GM23338 (cell line): ENCODE measurements at regions not wholly inside any gene's neighbourhood (a gene's known extent, or its start where the extent isn't known, plus 50 kb on each side); places are given as distances from the start of the nearest gene placed in this dataset.

ENCODE experiments used
- ATAC-seq: fragments of 200-7000 bp; cut with Tn5 transposase; 3 replicates; pipeline ENCODE4 v1.9.1; 2020
- DNase-seq: peaks from one replicate; pipeline ENCODE4 v3.0.0-alpha.2; 2015; ENCODE audit warnings: low spot score
- H2AFZ ChIP-seq: fragments of 200-600 bp; sonication (generic); 2 replicates; pipeline ENCODE4 v1.8.0; 2016; ENCODE audit warnings: antibody characterized with exemption, mild to moderate bottlenecking, moderate library complexity
- H3F3A ChIP-seq: fragments of 200-600 bp; sonication (generic); replicated peaks from 2 replicates; pipeline ENCODE4 v1.8.0; 2017; ENCODE audit warnings: antibody characterized with exemption, mixed run types, low read depth
- H3K27ac ChIP-seq: fragments of 200-600 bp; sonication (generic); 2 replicates; pipeline ENCODE4 v1.6.1; 2016; ENCODE audit warnings: low read depth
- H3K27me3 ChIP-seq: fragments of 200-600 bp; sonication (generic); 2 replicates; pipeline ENCODE4 v1.8.0; 2016; ENCODE audit warnings: mild to moderate bottlenecking, mixed run types, moderate library complexity; ENCODE audit not compliant: insufficient read depth
- H3K36me3 ChIP-seq: fragments of 200-600 bp; sonication (generic); 2 replicates; pipeline ENCODE4 v1.8.0; 2016; ENCODE audit warnings: mild to moderate bottlenecking; ENCODE audit not compliant: insufficient read depth
- H3K4me1 ChIP-seq: fragments of 200-600 bp; sonication (generic); 2 replicates; pipeline ENCODE4 v1.8.0; 2016; ENCODE audit warnings: mild to moderate bottlenecking, moderate library complexity; ENCODE audit not compliant: insufficient read depth
- H3K4me2 ChIP-seq: fragments of 200-600 bp; sonication (generic); 2 replicates; pipeline ENCODE4 v1.7.1; 2017; ENCODE audit warnings: mixed run types
- H3K4me3 ChIP-seq: fragments of 200-600 bp; sonication (generic); 2 replicates; pipeline ENCODE4 v1.6.1; 2016; ENCODE audit warnings: mixed run types
- H3K79me2 ChIP-seq: fragments of 200-600 bp; sonication (generic); replicated peaks from 2 replicates; pipeline ENCODE4 v1.8.0; 2017; ENCODE audit warnings: mild to moderate bottlenecking; ENCODE audit not compliant: insufficient read depth
- H3K9me2 ChIP-seq: fragments of 200-600 bp; sonication (generic); 2 replicates; pipeline ENCODE4 v1.8.0; 2017; ENCODE audit not compliant: insufficient read depth
- H4K20me1 ChIP-seq: fragments of 200-600 bp; sonication (generic); replicated peaks from 2 replicates; pipeline ENCODE4 v1.8.0; 2017; ENCODE audit warnings: mild to moderate bottlenecking; ENCODE audit not compliant: insufficient read depth
- H3K27ac Mint-ChIP-seq: 2 replicates; pipeline ENCODE4 v1.8.0; 2020; ENCODE audit warnings: inconsistent platforms, mild to moderate bottlenecking, moderate library complexity, mixed read lengths
- H3K27me3 Mint-ChIP-seq: 3 replicates; pipeline ENCODE4 v1.8.0; 2022; ENCODE audit warnings: low read depth, mild to moderate bottlenecking, moderate library complexity, mixed read lengths, inconsistent platforms; ENCODE audit not compliant: insufficient read depth, poor library complexity
- H3K36me3 Mint-ChIP-seq: 3 replicates; pipeline ENCODE4 v1.8.0; 2021; ENCODE audit warnings: low read depth, mild to moderate bottlenecking, inconsistent platforms, moderate library complexity, mixed read lengths
- H3K4me1 Mint-ChIP-seq: 3 replicates; pipeline ENCODE4 v1.8.0; 2020; ENCODE audit warnings: mild to moderate bottlenecking, inconsistent platforms, mixed read lengths
- H3K4me3 Mint-ChIP-seq: 3 replicates; pipeline ENCODE4 v1.8.0; 2021; ENCODE audit warnings: moderate library complexity, mild to moderate bottlenecking, inconsistent platforms, mixed read lengths
- H3K9me3 Mint-ChIP-seq: 3 replicates; pipeline ENCODE4 v1.8.0; 2020; ENCODE audit warnings: moderate library complexity, mild to moderate bottlenecking, inconsistent platforms, mixed read lengths
- EZH2 ChIP-seq: fragments of 200-600 bp; sonication (generic); IDR thresholded peaks from one replicate; pipeline ENCODE4 v1.8.0; 2017; ENCODE audit warnings: antibody characterized with exemption, mild to moderate bottlenecking, low read depth; ENCODE audit not compliant: unreplicated experiment
- JUNB ChIP-seq: IDR thresholded peaks from one replicate; pipeline ENCODE4 v1.6.1; 2016; ENCODE audit warnings: antibody characterized with exemption; ENCODE audit not compliant: unreplicated experiment
- NANOG ChIP-seq: IDR thresholded peaks from 2 replicates; pipeline ENCODE4 v1.6.1; 2016; ENCODE audit warnings: antibody characterized with exemption, borderline replicate concordance
- STAT1 ChIP-seq: IDR thresholded peaks from one replicate; pipeline ENCODE4 v1.6.1; 2016; ENCODE audit warnings: antibody characterized with exemption; ENCODE audit not compliant: unreplicated experiment
- ZNF114 ChIP-seq: fragments of 250-450 bp; sonication (Bioruptor Pico); IDR thresholded peaks from 2 replicates; pipeline ENCODE4 v1.5.0; 2020; ENCODE audit warnings: mild to moderate bottlenecking, moderate library complexity
- ZNF462 ChIP-seq: fragments of 250-450 bp; sonication (Bioruptor Pico); IDR thresholded peaks from 2 replicates; pipeline ENCODE4 v1.5.0; 2020; ENCODE audit warnings: mild to moderate bottlenecking, moderate library complexity
- TF ChIP-seq, protein P1 (sequence below): IDR thresholded peaks from 2 replicates; pipeline ENCODE4 v1.6.1; 2016; ENCODE audit warnings: antibody characterized with exemption

GRCh38 chr4:35604724-35605123 is 639.6 kb downstream of the ARAP2 start:
- ATAC-seq (no peak), DNase-seq (no peak)
- Mint-ChIP-seq H3K27me3 (no peaks in the 10 kb centered on the region), H3K9me3 (no peaks in the 10 kb centered on the region), H3K27ac (no peak overlapping the region), H3K4me3 (no peak overlapping the region), H3K36me3 (no peaks in the 10 kb centered on the region), H3K4me1 (no peaks in the 10 kb centered on the region)
- H3K27ac ChIP-seq, result no peak overlapping the region
- H3K4me3 ChIP-seq, result no peak overlapping the region
- no peak overlapping the region for H3K4me2 ChIP-seq
- H3K27me3 ChIP-seq, result no peaks in the 10 kb centered on the region
- no peaks in the 10 kb centered on the region for H4K20me1 ChIP-seq
- H3F3A ChIP-seq, result no peaks in the 10 kb centered on the region
- H3K9me2 ChIP-seq, result no peaks in the 10 kb centered on the region
- no peaks in the 10 kb centered on the region for H3K79me2 ChIP-seq
- H3K4me1 ChIP-seq, result no peaks in the 10 kb centered on the region
- H3K36me3 ChIP-seq, result no peaks in the 10 kb centered on the region
- no peak for TF ChIP-seq JUNB
- TF ChIP-seq, protein P1, sequence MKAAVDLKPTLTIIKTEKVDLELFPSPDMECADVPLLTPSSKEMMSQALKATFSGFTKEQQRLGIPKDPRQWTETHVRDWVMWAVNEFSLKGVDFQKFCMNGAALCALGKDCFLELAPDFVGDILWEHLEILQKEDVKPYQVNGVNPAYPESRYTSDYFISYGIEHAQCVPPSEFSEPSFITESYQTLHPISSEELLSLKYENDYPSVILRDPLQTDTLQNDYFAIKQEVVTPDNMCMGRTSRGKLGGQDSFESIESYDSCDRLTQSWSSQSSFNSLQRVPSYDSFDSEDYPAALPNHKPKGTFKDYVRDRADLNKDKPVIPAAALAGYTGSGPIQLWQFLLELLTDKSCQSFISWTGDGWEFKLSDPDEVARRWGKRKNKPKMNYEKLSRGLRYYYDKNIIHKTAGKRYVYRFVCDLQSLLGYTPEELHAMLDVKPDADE, result no peak
- no peak overlapping the region for H2AFZ ChIP-seq

DNA sequence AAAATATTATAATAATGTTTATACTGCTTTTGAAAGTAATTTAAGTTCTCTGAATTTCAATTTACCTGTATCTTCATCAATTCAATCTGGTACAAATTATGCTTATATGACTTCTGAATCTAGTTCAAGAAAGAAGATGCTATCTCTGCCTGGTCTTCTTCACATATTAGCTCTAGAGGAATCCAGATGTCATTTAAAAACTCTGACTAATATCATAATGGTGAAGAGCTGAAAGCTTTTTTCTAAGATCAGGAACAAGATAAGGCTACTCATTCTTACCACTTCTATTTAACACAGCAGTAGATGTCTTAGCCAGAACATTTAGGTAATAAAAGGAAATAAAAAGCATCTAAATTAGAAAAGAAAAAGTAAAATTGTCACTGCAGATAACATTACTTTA is 636.1 kb downstream of the ARAP2 start:
- Mint-ChIP-seq H3K27me3 (no peaks in the 10 kb centered on the region), H3K4me1 (no peaks in the 10 kb centered on the region), H3K36me3 (no peaks in the 10 kb centered on the region), H3K4me3 (no peak overlapping the region), H3K9me3 (no peaks in the 10 kb centered on the region), H3K27ac (no peak overlapping the region)
- Histone ChIP-seq H3K79me2 (no peaks in the 10 kb centered on the region), H3K4me1 (no peaks in the 10 kb centered on the region), H3K4me3 (no peak overlapping the region), H3K27me3 (no peaks in the 10 kb centered on the region), H3K9me2 (no peaks in the 10 kb centered on the region), H3F3A (no peaks in the 10 kb centered on the region), H4K20me1 (no peaks in the 10 kb centered on the region), H3K27ac (no peak overlapping the region), H3K36me3 (no peaks in the 10 kb centered on the region), H3K4me2 (no peak overlapping the region), H2AFZ (no peak overlapping the region)
- TF ChIP-seq STAT1 (no peak), ZNF462 (CRISPR knock-in tag) (no peak), NANOG (no peak), ZNF114 (CRISPR knock-in tag) (no peak), JUNB (no peak), EZH2 (no peak)
- ATAC-seq, result no peak
- no peak for DNase-seq
